Endothelial cell of umbilical vein (primary cell): ENCODE measurements at regions not wholly inside any gene's neighbourhood (a gene's known extent, or its start where the extent isn't known, plus 50 kb on each side); places are given as distances from the start of the nearest gene placed in this dataset.

Source experiments
- BruUV-seq: library from RNA; stranded (reverse); fragments of 400-500 nt; replicated peaks from 2 replicates; lab custom pipeline; 2021; lab: Mats Ljungman, UMichigan
- CTCF ChIA-PET: fragments of 300-600, 350-600 bp; sonication (Branson Sonifier 250); formaldehyde crosslinking; loops from one replicate; lab custom pipeline; 2021; ENCODE audit warnings: antibody characterized with exemption, inconsistent platforms; lab: Charles Lee
- POLR2A ChIA-PET: fragments of 300-600, 350-600 bp; sonication (Branson Sonifier 250); formaldehyde crosslinking; loops from one replicate; lab custom pipeline; 2021; ENCODE audit warnings: antibody characterized with exemption, inconsistent platforms; lab: Charles Lee
- DNase-seq: peaks from one replicate; pipeline ENCODE4 v3.0.0-alpha.2; 2011; ENCODE audit warnings: low read depth, low spot score
- FAIRE-seq: peaks from 2 replicates; lab custom pipeline; 2011; peaks lifted over from hg19 to GRCh38; lab: Jason Lieb, UNC
- H2AFZ ChIP-seq: 2 replicates; pipeline ENCODE4 v1.6.0; 2012; ENCODE audit warnings: low read depth, low read length, control low read depth, inconsistent platforms
- H3K27ac ChIP-seq: 2 replicates; pipeline ENCODE4 v1.5.1; 2011; ENCODE audit warnings: low read depth, mild to moderate bottlenecking, control low read depth, low read length, moderate library complexity; ENCODE audit not compliant: insufficient read depth
- H3K27me3 ChIP-seq, 2 experiments: 2 replicates each; pipeline versions ENCODE4 v1.6.0 to v1.6.1; 2011; ENCODE audit warnings: low read length in 2 of 2, mixed read lengths in 1 of 2; ENCODE audit not compliant: control insufficient read depth in 2 of 2, insufficient read depth in 2 of 2
- H3K36me3 ChIP-seq, 2 experiments: 2 replicates in 1 of 2; 3 replicates in 1 of 2; pipeline ENCODE4 v1.5.1; 2011; ENCODE audit warnings: low read length in 2 of 2, mild to moderate bottlenecking in 1 of 2, moderate library complexity in 1 of 2; ENCODE audit not compliant: control insufficient read depth in 2 of 2, insufficient read depth in 2 of 2; ENCODE audit errors: extremely low read depth in 1 of 2
- H3K4me1 ChIP-seq: 3 replicates; pipeline ENCODE4 v1.5.1; 2011; ENCODE audit warnings: mild to moderate bottlenecking, low read length; ENCODE audit not compliant: control insufficient read depth, insufficient read depth; ENCODE audit errors: extremely low read depth
- H3K4me2 ChIP-seq: 2 replicates; pipeline ENCODE4 v1.6.1; 2011; ENCODE audit warnings: low read length, control low read depth, mixed read lengths; ENCODE audit not compliant: insufficient read depth
- H3K4me3 ChIP-seq, 3 experiments: fragments of 200-600 bp in 1 of 3; sonication (generic), shearing (Covaris generic) in 1 of 3; replicated peaks in 1 of 3; 2 replicates each; pipeline ENCODE4 v1.5.1; 2011 to 2016; ENCODE audit warnings: control low read depth in 3 of 3, low read length in 3 of 3, mild to moderate bottlenecking in 2 of 3, inconsistent platforms in 1 of 3, low read depth in 1 of 3, moderate library complexity in 1 of 3; ENCODE audit not compliant: insufficient read depth in 1 of 3
- H3K79me2 ChIP-seq: 2 replicates; pipeline ENCODE4 v1.6.0; 2012; ENCODE audit warnings: low read length, inconsistent platforms; ENCODE audit not compliant: control insufficient read depth, insufficient read depth
- H3K9ac ChIP-seq: replicated peaks from 2 replicates; pipeline ENCODE3; 2011; ENCODE audit warnings: low read length, control low read depth; ENCODE audit not compliant: insufficient read depth; ENCODE audit errors: extremely low read depth
- H3K9me1 ChIP-seq: replicated peaks from 3 replicates; pipeline ENCODE4 v1.6.0; 2011; ENCODE audit warnings: mild to moderate bottlenecking, low read length; ENCODE audit not compliant: control insufficient read depth, insufficient read depth; ENCODE audit errors: extremely low read depth
- H3K9me3 ChIP-seq: replicated peaks from 2 replicates; pipeline ENCODE4 v1.5.1; 2012; ENCODE audit warnings: low read length, inconsistent platforms; ENCODE audit not compliant: control insufficient read depth, insufficient read depth
- H4K20me1 ChIP-seq: replicated peaks from 2 replicates; pipeline ENCODE3; 2011; ENCODE audit warnings: mild to moderate bottlenecking, low read length; ENCODE audit not compliant: control insufficient read depth, insufficient read depth; ENCODE audit errors: extremely low read depth
- CTCF ChIP-seq, 2 donors: IDR thresholded peaks; 1 replicate in 1 of 2; 2 replicates in 1 of 2; pipeline ENCODE4 v1.5.1; 2011; ENCODE audit warnings: low read length in 2 of 2, mild to moderate bottlenecking in 2 of 2, moderate library complexity in 2 of 2, control low read depth in 1 of 2, inconsistent platforms in 1 of 2, low read depth in 1 of 2; ENCODE audit not compliant: insufficient read depth in 1 of 2; ENCODE audit errors: extremely low read depth in 1 of 2
- EZH2 ChIP-seq: IDR thresholded peaks from 2 replicates; pipeline ENCODE4 v1.6.1; 2012; ENCODE audit warnings: borderline replicate concordance, low read depth, mild to moderate bottlenecking, moderate library complexity, low read length, inconsistent platforms; ENCODE audit not compliant: severe bottlenecking
- FOS ChIP-seq: IDR thresholded peaks from 2 replicates; pipeline ENCODE4 v1.6.1; 2011; ENCODE audit warnings: mild to moderate bottlenecking, low read length, moderate library complexity, borderline replicate concordance; ENCODE audit not compliant: insufficient read depth
- GATA2 ChIP-seq: IDR thresholded peaks from 2 replicates; pipeline ENCODE4 v1.7.0; 2011; ENCODE audit warnings: low read depth, mild to moderate bottlenecking, moderate library complexity, mixed read lengths, low read length; ENCODE audit not compliant: insufficient read length, insufficient read depth
- JUN ChIP-seq: IDR thresholded peaks from 2 replicates; pipeline ENCODE4 v1.6.1; 2011; ENCODE audit warnings: borderline replicate concordance, low read depth; ENCODE audit not compliant: insufficient read length, insufficient read depth
- MAX ChIP-seq: IDR thresholded peaks from 2 replicates; pipeline ENCODE4 v1.6.1; 2011; ENCODE audit not compliant: insufficient read depth, insufficient read length
- MYC ChIP-seq: IDR thresholded peaks from one replicate; pipeline ENCODE4 v1.6.1; 2011; ENCODE audit warnings: mild to moderate bottlenecking, low read depth, low read length
- POLR2A ChIP-seq: IDR thresholded peaks from 2 replicates; pipeline ENCODE4 v1.6.1; 2012; ENCODE audit warnings: low read depth, mild to moderate bottlenecking, control low read depth, low read length
- POLR2AphosphoS5 ChIP-seq: IDR thresholded peaks from 2 replicates; pipeline ENCODE4 v1.6.1; 2012; ENCODE audit warnings: low read depth, mild to moderate bottlenecking, control low read depth, low read length, moderate library complexity; ENCODE audit not compliant: insufficient read depth
- dilution Hi-C: fragments of 300-500 bp; cut with MboI; formaldehyde crosslinking; loops from one replicate; pipeline ENCODE4 v1.15.0; 2019; ENCODE audit warnings: low sequenced_read_pairs; ENCODE audit not compliant: extremely low pct_ligation_motif_present
- intact Hi-C: fragments of 100-400 bp; cut with micrococcal nuclease; formaldehyde crosslinking; loops from one replicate; pipeline ENCODE4 v1.10.0; 2022

- Histone ChIP-seq H2AFZ (no peak overlapping the region), H3K9me1 (no peaks in the 10 kb centered on the region), H3K9me3 (no peaks in the 10 kb centered on the region), H3K4me2 (no peak overlapping the region), H3K4me1 (peaks cover 10% of the 10 kb centered on the region), H3K27ac (no peak overlapping the region), H3K4me3 (no peak overlapping the region), H4K20me1 (no peaks in the 10 kb centered on the region), H3K36me3 (no peaks in the 10 kb centered on the region), H3K27me3 (no peaks in the 10 kb centered on the region), H3K9ac (no peak overlapping the region), H3K79me2 (no peaks in the 10 kb centered on the region)
- dilution Hi-C loops: no loop called here
- no peak for TF ChIP-seq FOS
- TF ChIP-seq GATA2: no peak
- TF ChIP-seq EZH2: no peak
- TF ChIP-seq JUN: no peak
- TF ChIP-seq POLR2A: no peak
- no peak for TF ChIP-seq POLR2AphosphoS5
- no peak for TF ChIP-seq MAX
- no peak for TF ChIP-seq MYC
- TF ChIP-seq CTCF (IDR thresholded peaks at IDR 0.05; ENCODE audit: extremely low read depth in 1 of 2, insufficient read depth in 1 of 2, low read depth in 1 of 2, low read length in 2 of 2): no peak
- ChIA-PET CTCF (no interaction called here), POLR2A (no interaction called here)
- no peak for DNase-seq
- intact Hi-C loops: no loop called here
- BruUV-seq: no TSS peak
- FAIRE-seq: no peak
Observed at GRCh38 chr18:71011389-71011788, 722.5 kb downstream of the SOCS6 start.
